ENCODE measurements at regions not wholly inside any gene's neighbourhood (a gene's known extent, or its start where the extent isn't known, plus 50 kb on each side); places are given as distances from the start of the nearest gene placed in this dataset.

- TF ChIP-seq EZH2 (IDR thresholded peaks at IDR 0.05; ENCODE audit: borderline replicate concordance, low read depth, low read length, severe bottlenecking) = no peak
- no peak for TF ChIP-seq JUN (IDR thresholded peaks at IDR 0.05; ENCODE audit: borderline replicate concordance, insufficient read depth, insufficient read length, low read depth)
- no peak for TF ChIP-seq MAX (IDR thresholded peaks at IDR 0.05; ENCODE audit: insufficient read depth, insufficient read length)
- no peak for TF ChIP-seq GATA2 (IDR thresholded peaks at IDR 0.05; ENCODE audit: insufficient read depth, insufficient read length, low read depth, low read length)
- no peak for TF ChIP-seq FOS (IDR thresholded peaks at IDR 0.05; ENCODE audit: borderline replicate concordance, insufficient read depth, low read length)
- no peak for TF ChIP-seq MYC (IDR thresholded peaks at IDR 0.05; ENCODE audit: low read depth, low read length)
- no peak for TF ChIP-seq CTCF (IDR thresholded peaks at IDR 0.05; ENCODE audit: extremely low read depth in 1 of 2, insufficient read depth in 1 of 2, low read depth in 1 of 2, low read length in 2 of 2)
- no peak for TF ChIP-seq POLR2AphosphoS5 (IDR thresholded peaks at IDR 0.05; ENCODE audit: insufficient read depth, low read depth, low read length)
- dilution Hi-C loops (cut with MboI; ENCODE audit: extremely low pct_ligation_motif_present, low sequenced_read_pairs) = no loop called here
- POLR2A ChIA-PET = no interaction called here
- Histone ChIP-seq H3K4me3 (replicated peaks in 1 of 3; ENCODE audit: insufficient read depth in 1 of 3, low read depth in 1 of 3, low read length in 3 of 3) (no peak overlapping the region), H3K4me1 (ENCODE audit: control insufficient read depth, extremely low read depth, insufficient read depth, low read length) (no peaks in the 10 kb centered on the region), H3K27ac (ENCODE audit: insufficient read depth, low read depth, low read length) (no peak overlapping the region), H3K36me3 (ENCODE audit: control insufficient read depth in 2 of 2, extremely low read depth in 1 of 2, insufficient read depth in 2 of 2, low read length in 2 of 2) (no peaks in the 10 kb centered on the region), H3K9me3 (replicated peaks; ENCODE audit: control insufficient read depth, insufficient read depth, low read length) (no peaks in the 10 kb centered on the region), H3K9ac (replicated peaks; ENCODE audit: extremely low read depth, insufficient read depth, low read length) (no peak overlapping the region), H4K20me1 (replicated peaks; ENCODE audit: control insufficient read depth, extremely low read depth, insufficient read depth, low read length) (no peaks in the 10 kb centered on the region), H3K79me2 (ENCODE audit: control insufficient read depth, insufficient read depth, low read length) (no peaks in the 10 kb centered on the region), H2AFZ (ENCODE audit: low read depth, low read length) (no peak overlapping the region), H3K9me1 (replicated peaks; ENCODE audit: control insufficient read depth, extremely low read depth, insufficient read depth, low read length) (no peaks in the 10 kb centered on the region), H3K4me2 (ENCODE audit: insufficient read depth, low read length) (no peak overlapping the region), H3K27me3 (ENCODE audit: control insufficient read depth in 2 of 2, insufficient read depth in 2 of 2, low read length in 2 of 2) (no peaks in the 10 kb centered on the region)
- BruUV-seq (replicated peaks) = no TSS peak
- FAIRE-seq (no peak), DNase-seq (ENCODE audit: low read depth, low spot score) (no peak)
- intact Hi-C loops (cut with micrococcal nuclease) = no loop called here
- CTCF ChIA-PET = no interaction called here
These were observed 178.0 kb downstream of the LIG4 start for GRCh38 chr13:108037348-108037747.
